HG02884 (cell line): ENCODE measurements at regions not wholly inside any gene's neighbourhood (a gene's known extent, or its start where the extent isn't known, plus 50 kb on each side); places are given as distances from the start of the nearest gene placed in this dataset.

Experiments used
- ATAC-seq: cut with Tn5 transposase; IDR thresholded peaks from one replicate; pipeline ENCODE4 v1.9.1; 2021; ENCODE audit warnings: mild to moderate bottlenecking, moderate library complexity; ENCODE audit not compliant: unreplicated experiment

GRCh38 chr20:60653111-60653845 is 598.8 kb upstream of the CDH4 start:
- ATAC-seq: no peak

GRCh38 chr20:60658681-60659080 is 593.4 kb upstream of the CDH4 start:
- no peak for ATAC-seq

GRCh38 chr20:60659240-60659639 is 592.8 kb upstream of the CDH4 start:
- ATAC-seq: no peak

- no peak for ATAC-seq
Measured at GRCh38 chr20:60662307-60662706, 589.8 kb upstream of the CDH4 start.

- ATAC-seq: no peak
Measured at GRCh38 chr20:60664106-60664505, 588.0 kb upstream of the CDH4 start.

- ATAC-seq: no peak
Measured at GRCh38 chr20:60667641-60668040, 584.4 kb upstream of the CDH4 start.

- no peak for ATAC-seq
Measured at GRCh38 chr20:60669211-60669610, 582.9 kb upstream of the CDH4 start.

- no peak for ATAC-seq
Measured at GRCh38 chr20:60676011-60676410, 576.0 kb upstream of the CDH4 start.

- no peak for ATAC-seq
Measured at GRCh38 chr20:60677819-60678218, 574.2 kb upstream of the CDH4 start.

GRCh38 chr20:60680554-60680953 is 571.5 kb upstream of the CDH4 start:
- no peak for ATAC-seq

GRCh38 chr20:60687213-60687612 is 564.8 kb upstream of the CDH4 start:
- no peak for ATAC-seq

GRCh38 chr20:60690771-60691170 is 561.3 kb upstream of the CDH4 start:
- ATAC-seq: no peak

- no peak for ATAC-seq
Measured at GRCh38 chr20:60691966-60692615, 560.0 kb upstream of the CDH4 start.

GRCh38 chr20:60693496-60694133 is 558.4 kb upstream of the CDH4 start:
- no peak for ATAC-seq

GRCh38 chr20:60694763-60695162 is 557.3 kb upstream of the CDH4 start:
- ATAC-seq: no peak

GRCh38 chr20:60695226-60696000 is 556.6 kb upstream of the CDH4 start:
- ATAC-seq: no peak

GRCh38 chr20:60697252-60697651 is 554.8 kb upstream of the CDH4 start:
- no peak for ATAC-seq

- ATAC-seq: no peak
Measured at GRCh38 chr20:60700728-60701127, 551.3 kb upstream of the CDH4 start.

GRCh38 chr20:60704147-60704546 is 547.9 kb upstream of the CDH4 start:
- ATAC-seq: no peak

GRCh38 chr20:60713396-60713795 is 538.7 kb upstream of the CDH4 start:
- no peak for ATAC-seq

GRCh38 chr20:60715172-60715571 is 536.9 kb upstream of the CDH4 start:
- no peak for ATAC-seq
